Astrocyte of the spinal cord (primary cell): ENCODE measurements at regions not wholly inside any gene's neighbourhood (a gene's known extent, or its start where the extent isn't known, plus 50 kb on each side); places are given as distances from the start of the nearest gene placed in this dataset.

ENCODE experiments used
- DNase-seq: peaks from one replicate; pipeline ENCODE4 v3.0.0; 2011; ENCODE audit warnings: low read depth, low spot score
- H3K4me3 ChIP-seq: 2 replicates; pipeline ENCODE4 v1.5.1; 2011; ENCODE audit warnings: low read depth, mild to moderate bottlenecking, low read length, moderate library complexity
- CTCF ChIP-seq: IDR thresholded peaks from 2 replicates; pipeline ENCODE4 v1.5.1; 2012; ENCODE audit warnings: low read depth, mild to moderate bottlenecking, low read length, inconsistent platforms
- in situ Hi-C: cut with HindIII; loops from 2 replicates; pipeline ENCODE4 v1.10.0; 2017; ENCODE audit warnings: low sequenced_read_pairs

- TF ChIP-seq CTCF, result no peak
- H3K4me3 ChIP-seq, result no peak overlapping the region
- peak; percentile 94 for DNase-seq
- in situ Hi-C loops, result no loop called here
These were observed 932.7 kb downstream of the TFAP2A start for GRCh38 chr6:9482030-9482738.

- TF ChIP-seq CTCF, result no peak
- in situ Hi-C loops, result no loop called here
- no peak overlapping the region for H3K4me3 ChIP-seq
- DNase-seq, result peak; percentile 51
These were observed 933.4 kb downstream of the TFAP2A start for GRCh38 chr6:9481292-9482029.

GRCh38 chr6:9468277-9468676 lies 946.6 kb downstream of the TFAP2A start:
- in situ Hi-C loops, result no loop called here
- TF ChIP-seq CTCF, result no peak
- no peak for DNase-seq
- H3K4me3 ChIP-seq, result no peak overlapping the region

- TF ChIP-seq CTCF, result no peak
These were observed 947.1 kb downstream of the TFAP2A start for GRCh38 chr6:9467741-9468140.

GRCh38 chr6:9464583-9464982 lies 950.3 kb downstream of the TFAP2A start:
- in situ Hi-C loops, result no loop called here
- DNase-seq, result no peak
- no peak overlapping the region for H3K4me3 ChIP-seq
- no peak for TF ChIP-seq CTCF

More at GRCh38 chr6:9467741-9468140, 947.1 kb downstream of the TFAP2A start:
- H3K4me3 ChIP-seq, result no peak overlapping the region
- in situ Hi-C loops, result no loop called here
- peak; percentile 36 for DNase-seq

- no peak for TF ChIP-seq CTCF
- peak; percentile 10 for DNase-seq
- in situ Hi-C loops, result no loop called here
- no peak overlapping the region for H3K4me3 ChIP-seq
These were observed 951.6 kb downstream of the TFAP2A start for GRCh38 chr6:9463311-9463710.
